SK-N-SH treated with all-trans-retinoic acid at 6 μM for 48 hours (cell line): ENCODE measurements at regions not wholly inside any gene's neighbourhood (a gene's known extent, or its start where the extent isn't known, plus 50 kb on each side); places are given as distances from the start of the nearest gene placed in this dataset.

Experiments used
- ATAC-seq: fragments of 200-7000 bp; cut with Tn5 transposase; 3 replicates; pipeline ENCODE4 v1.9.1; 2020; ENCODE audit warnings: mild to moderate bottlenecking, moderate library complexity
- ARNTL ChIP-seq: fragments of 450-650 bp; formaldehyde crosslinking; IDR thresholded peaks from 2 replicates; pipeline ENCODE4 v1.5.0; 2020; ENCODE audit warnings: low read depth, mild to moderate bottlenecking, moderate library complexity, borderline replicate concordance
- BACH2 ChIP-seq: fragments of 250-450 bp; sonication (Bioruptor Pico); IDR thresholded peaks from 2 replicates; pipeline ENCODE4 v1.9.0; 2021; ENCODE audit warnings: mild to moderate bottlenecking, borderline replicate concordance
- CREB5 ChIP-seq: fragments of 250-450 bp; sonication (Bioruptor Pico); IDR thresholded peaks from 2 replicates; pipeline ENCODE4 v1.5.1; 2020; ENCODE audit warnings: low read depth, mild to moderate bottlenecking, moderate library complexity
- CSDC2 ChIP-seq: fragments of 250-450 bp; sonication (Bioruptor Pico); IDR thresholded peaks from 2 replicates; pipeline ENCODE4 v1.5.0; 2020; ENCODE audit warnings: mild to moderate bottlenecking, moderate library complexity
- CSRNP3 ChIP-seq: fragments of 250-450 bp; sonication (Bioruptor Pico); IDR thresholded peaks from 2 replicates; pipeline ENCODE4 v1.5.1; 2021; ENCODE audit warnings: mild to moderate bottlenecking, moderate library complexity
- ESRRG ChIP-seq: fragments of 250-450 bp; sonication (Bioruptor Pico); IDR thresholded peaks from 2 replicates; pipeline ENCODE4 v1.6.1; 2021; ENCODE audit warnings: mild to moderate bottlenecking
- GLIS3 ChIP-seq: fragments of 250-450 bp; sonication (Bioruptor Pico); IDR thresholded peaks from 2 replicates; pipeline ENCODE4 v1.5.0; 2020; ENCODE audit warnings: mild to moderate bottlenecking, moderate library complexity
- ISL1 ChIP-seq: fragments of 250-450 bp; sonication (Bioruptor Pico); IDR thresholded peaks from 2 replicates; pipeline ENCODE4 v2.1.2; 2022; ENCODE audit warnings: mild to moderate bottlenecking, moderate library complexity
- OSR1 ChIP-seq: fragments of 250-450 bp; sonication (Bioruptor Pico); IDR thresholded peaks from 2 replicates; pipeline ENCODE4 v1.8.0; 2022; ENCODE audit warnings: moderate library complexity, mild to moderate bottlenecking, inconsistent platforms
- PATZ1 ChIP-seq: fragments of 250-450 bp; sonication (Bioruptor Pico); IDR thresholded peaks from 2 replicates; pipeline ENCODE4 v1.8.0; 2020; ENCODE audit warnings: mild to moderate bottlenecking, moderate library complexity, borderline replicate concordance
- PPARA ChIP-seq: fragments of 250-450 bp; sonication (Bioruptor Pico); IDR thresholded peaks from 2 replicates; pipeline ENCODE4 v1.5.0; 2020; ENCODE audit warnings: mild to moderate bottlenecking, borderline replicate concordance
- RARB ChIP-seq: fragments of 250-450 bp; sonication (Bioruptor Pico); IDR thresholded peaks from 2 replicates; pipeline ENCODE4 v1.8.0; 2021; ENCODE audit warnings: mild to moderate bottlenecking, moderate library complexity
- SNAI2 ChIP-seq: fragments of 250-450 bp; sonication (Bioruptor Pico); IDR thresholded peaks from 2 replicates; pipeline ENCODE4 v1.5.0; 2020; ENCODE audit warnings: mild to moderate bottlenecking, moderate library complexity
- TOX ChIP-seq: fragments of 250-450 bp; sonication (Bioruptor Pico); IDR thresholded peaks from 2 replicates; pipeline ENCODE4 v1.8.0; 2021; ENCODE audit warnings: mild to moderate bottlenecking, moderate library complexity, borderline replicate concordance
- ZC3H10 ChIP-seq: fragments of 250-450 bp; sonication (Bioruptor Pico); IDR thresholded peaks from 2 replicates; pipeline ENCODE4 v1.5.1; 2021; ENCODE audit warnings: mild to moderate bottlenecking, moderate library complexity
- ZFP3 ChIP-seq: fragments of 250-450 bp; sonication (Bioruptor Pico); IDR thresholded peaks from 2 replicates; pipeline ENCODE4 v1.5.0; 2020; ENCODE audit warnings: mild to moderate bottlenecking, moderate library complexity
- ZFP30 ChIP-seq: fragments of 450-650 bp; formaldehyde crosslinking; IDR thresholded peaks from 2 replicates; pipeline ENCODE4 v1.5.0; 2022; ENCODE audit warnings: mild to moderate bottlenecking, moderate library complexity
- ZNF70 ChIP-seq: fragments of 450-650 bp; formaldehyde crosslinking; IDR thresholded peaks from 2 replicates; pipeline ENCODE4 v1.5.0; 2020; ENCODE audit warnings: mild to moderate bottlenecking, moderate library complexity
- ZNF8 ChIP-seq: fragments of 450-650 bp; formaldehyde crosslinking; IDR thresholded peaks from 2 replicates; pipeline ENCODE4 v1.5.0; 2020; ENCODE audit warnings: mild to moderate bottlenecking, moderate library complexity
- TF ChIP-seq, protein P1 (sequence below): fragments of 250-450 bp; sonication (Bioruptor Pico); IDR thresholded peaks from 2 replicates; pipeline ENCODE4 v1.5.0; 2020; ENCODE audit warnings: mild to moderate bottlenecking, moderate library complexity
- TF ChIP-seq, protein P2 (sequence below): fragments of 250-450 bp; sonication (Bioruptor Pico); IDR thresholded peaks from 2 replicates; pipeline ENCODE4 v1.8.0; 2021; ENCODE audit warnings: low read depth, mild to moderate bottlenecking, moderate library complexity, borderline replicate concordance

DNA sequence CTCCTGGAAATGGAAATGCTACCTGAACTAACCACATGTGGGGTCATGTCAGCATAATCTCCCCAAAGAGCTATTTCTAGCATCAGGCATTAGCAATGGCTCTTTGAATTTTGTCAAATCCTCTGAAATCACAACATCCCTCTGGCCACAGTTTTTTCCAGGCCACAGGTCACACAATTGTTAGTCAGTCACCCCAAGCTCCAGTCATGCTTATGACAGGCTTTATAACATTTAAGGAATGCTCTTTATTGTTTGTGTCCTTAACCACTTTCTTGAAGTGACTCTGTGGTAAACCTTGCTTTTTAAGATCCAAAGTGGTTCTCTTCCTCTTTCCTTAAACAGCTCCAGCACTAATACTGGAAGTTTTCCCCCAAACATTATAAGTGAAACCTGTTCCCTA lies 169.2 kb upstream of the HMHB1 start:
- ATAC-seq: no peak
- TF ChIP-seq OSR1 (CRISPR knock-in tag): no peak
- TF ChIP-seq ISL1 (CRISPR knock-in tag): no peak
- TF ChIP-seq PATZ1 (CRISPR knock-in tag): no peak
- no peak for TF ChIP-seq ZC3H10 (CRISPR knock-in tag)
- no peak for TF ChIP-seq ZFP3 (CRISPR knock-in tag)
- TF ChIP-seq ZFP30 (CRISPR knock-in tag): no peak
- no peak for TF ChIP-seq ARNTL (CRISPR knock-in tag)
- no peak for TF ChIP-seq ZNF8 (CRISPR knock-in tag)
- no peak for TF ChIP-seq CSRNP3 (CRISPR knock-in tag)
- no peak for TF ChIP-seq TOX (CRISPR knock-in tag)
- TF ChIP-seq, all 23 proteins: peak for 0

- ATAC-seq: no peak
- TF ChIP-seq ZNF70 (CRISPR knock-in tag): no peak
- TF ChIP-seq RARB: no peak
- no peak for TF ChIP-seq ESRRG (CRISPR knock-in tag)
- TF ChIP-seq ZNF8 (CRISPR knock-in tag): no peak
- no peak for TF ChIP-seq ISL1 (CRISPR knock-in tag)
- TF ChIP-seq CSDC2 (CRISPR knock-in tag): no peak
- TF ChIP-seq ZFP30 (CRISPR knock-in tag): no peak
- no peak for TF ChIP-seq PPARA
- no peak for TF ChIP-seq CREB5
- TF ChIP-seq, protein P1, sequence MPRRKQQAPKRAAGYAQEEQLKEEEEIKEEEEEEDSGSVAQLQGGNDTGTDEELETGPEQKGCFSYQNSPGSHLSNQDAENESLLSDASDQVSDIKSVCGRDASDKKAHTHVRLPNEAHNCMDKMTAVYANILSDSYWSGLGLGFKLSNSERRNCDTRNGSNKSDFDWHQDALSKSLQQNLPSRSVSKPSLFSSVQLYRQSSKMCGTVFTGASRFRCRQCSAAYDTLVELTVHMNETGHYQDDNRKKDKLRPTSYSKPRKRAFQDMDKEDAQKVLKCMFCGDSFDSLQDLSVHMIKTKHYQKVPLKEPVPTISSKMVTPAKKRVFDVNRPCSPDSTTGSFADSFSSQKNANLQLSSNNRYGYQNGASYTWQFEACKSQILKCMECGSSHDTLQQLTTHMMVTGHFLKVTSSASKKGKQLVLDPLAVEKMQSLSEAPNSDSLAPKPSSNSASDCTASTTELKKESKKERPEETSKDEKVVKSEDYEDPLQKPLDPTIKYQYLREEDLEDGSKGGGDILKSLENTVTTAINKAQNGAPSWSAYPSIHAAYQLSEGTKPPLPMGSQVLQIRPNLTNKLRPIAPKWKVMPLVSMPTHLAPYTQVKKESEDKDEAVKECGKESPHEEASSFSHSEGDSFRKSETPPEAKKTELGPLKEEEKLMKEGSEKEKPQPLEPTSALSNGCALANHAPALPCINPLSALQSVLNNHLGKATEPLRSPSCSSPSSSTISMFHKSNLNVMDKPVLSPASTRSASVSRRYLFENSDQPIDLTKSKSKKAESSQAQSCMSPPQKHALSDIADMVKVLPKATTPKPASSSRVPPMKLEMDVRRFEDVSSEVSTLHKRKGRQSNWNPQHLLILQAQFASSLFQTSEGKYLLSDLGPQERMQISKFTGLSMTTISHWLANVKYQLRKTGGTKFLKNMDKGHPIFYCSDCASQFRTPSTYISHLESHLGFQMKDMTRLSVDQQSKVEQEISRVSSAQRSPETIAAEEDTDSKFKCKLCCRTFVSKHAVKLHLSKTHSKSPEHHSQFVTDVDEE (CRISPR knock-in tag): no peak
- TF ChIP-seq, protein P2, sequence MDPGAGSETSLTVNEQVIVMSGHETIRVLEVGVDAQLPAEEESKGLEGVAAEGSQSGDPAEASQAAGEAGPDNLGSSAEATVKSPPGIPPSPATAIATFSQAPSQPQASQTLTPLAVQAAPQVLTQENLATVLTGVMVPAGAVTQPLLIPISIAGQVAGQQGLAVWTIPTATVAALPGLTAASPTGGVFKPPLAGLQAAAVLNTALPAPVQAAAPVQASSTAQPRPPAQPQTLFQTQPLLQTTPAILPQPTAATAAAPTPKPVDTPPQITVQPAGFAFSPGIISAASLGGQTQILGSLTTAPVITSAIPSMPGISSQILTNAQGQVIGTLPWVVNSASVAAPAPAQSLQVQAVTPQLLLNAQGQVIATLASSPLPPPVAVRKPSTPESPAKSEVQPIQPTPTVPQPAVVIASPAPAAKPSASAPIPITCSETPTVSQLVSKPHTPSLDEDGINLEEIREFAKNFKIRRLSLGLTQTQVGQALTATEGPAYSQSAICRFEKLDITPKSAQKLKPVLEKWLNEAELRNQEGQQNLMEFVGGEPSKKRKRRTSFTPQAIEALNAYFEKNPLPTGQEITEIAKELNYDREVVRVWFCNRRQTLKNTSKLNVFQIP (CRISPR knock-in tag): no peak
- TF ChIP-seq TOX (CRISPR knock-in tag): no peak
- no peak for TF ChIP-seq ZC3H10 (CRISPR knock-in tag)
- no peak for TF ChIP-seq SNAI2
- no peak for TF ChIP-seq GLIS3 (CRISPR knock-in tag)
- TF ChIP-seq ARNTL (CRISPR knock-in tag): no peak
- TF ChIP-seq BACH2: no peak
Measured at GRCh38 chr5:143641549-143642355, 170.2 kb upstream of the HMHB1 start.

GRCh38 chr5:143638654-143639053 lies 173.3 kb upstream of the HMHB1 start:
- TF ChIP-seq, protein P2 (CRISPR knock-in tag): no peak
- TF ChIP-seq RARB (no peak), SNAI2 (no peak), CREB5 (no peak), BACH2 (no peak)
- ATAC-seq: no peak
